SKM-1 (cell line): ENCODE measurements at regions not wholly inside any gene's neighbourhood (a gene's known extent, or its start where the extent isn't known, plus 50 kb on each side); places are given as distances from the start of the nearest gene placed in this dataset.
A peak's percentile ranks its signal among the peaks of the same experiment; 100 is the strongest.
"Not testable (repeated sequence)": the region's sequence is repeated elsewhere in the genome, so short reads cannot be mapped to it uniquely, and the experiment has no call there.

Experiments
- DNase-seq: peaks from one replicate; lab custom pipeline; 2025; ENCODE audit not compliant: unreplicated experiment; lab: John Stamatoyannopoulos, UW

GRCh38 chr9:22976454-22976853 lies 529.8 kb downstream of the DMRTA1 start:
- DNase-seq = no peak

GRCh38 chr9:22980429-22980828 lies 533.8 kb downstream of the DMRTA1 start:
- not testable (repeated sequence) for DNase-seq

- no peak for DNase-seq
Measured at GRCh38 chr9:22986556-22986955, 539.9 kb downstream of the DMRTA1 start.

- no peak for DNase-seq
Measured at GRCh38 chr9:22990349-22990748, 543.7 kb downstream of the DMRTA1 start.

- no peak for DNase-seq
Measured at GRCh38 chr9:22992780-22993179, 546.2 kb downstream of the DMRTA1 start.

GRCh38 chr9:22997923-22998322 lies 551.3 kb downstream of the DMRTA1 start:
- DNase-seq = no peak

- no peak for DNase-seq
Measured at GRCh38 chr9:23005156-23005555, 558.5 kb downstream of the DMRTA1 start.

GRCh38 chr9:23006127-23006526 lies 559.5 kb downstream of the DMRTA1 start:
- no peak for DNase-seq

- no peak for DNase-seq
Measured at GRCh38 chr9:23011669-23012068, 565.0 kb downstream of the DMRTA1 start.

GRCh38 chr9:23015557-23015956 lies 568.9 kb downstream of the DMRTA1 start:
- no peak for DNase-seq

GRCh38 chr9:23036416-23036815 lies 589.8 kb downstream of the DMRTA1 start:
- no peak for DNase-seq

GRCh38 chr9:23039402-23039801 lies 592.8 kb downstream of the DMRTA1 start:
- DNase-seq = no peak

- no peak for DNase-seq
Measured at GRCh38 chr9:23041466-23041865, 594.8 kb downstream of the DMRTA1 start.

GRCh38 chr9:23044549-23044948 lies 597.9 kb downstream of the DMRTA1 start:
- DNase-seq = no peak

GRCh38 chr9:23046026-23046425 lies 599.4 kb downstream of the DMRTA1 start:
- DNase-seq = not testable (repeated sequence)

GRCh38 chr9:23050548-23050947 lies 603.9 kb downstream of the DMRTA1 start:
- no peak for DNase-seq

GRCh38 chr9:23073136-23073535 lies 626.5 kb downstream of the DMRTA1 start:
- DNase-seq = no peak

GRCh38 chr9:23079798-23080197 lies 633.2 kb downstream of the DMRTA1 start:
- no peak for DNase-seq

GRCh38 chr9:23081377-23081776 lies 634.8 kb downstream of the DMRTA1 start:
- no peak for DNase-seq

GRCh38 chr9:23088932-23089364 lies 642.3 kb downstream of the DMRTA1 start:
- no peak for DNase-seq

GRCh38 chr9:23117616-23118015 lies 671.0 kb downstream of the DMRTA1 start:
- no peak for DNase-seq

- DNase-seq = no peak
Measured at GRCh38 chr9:23120630-23121029, 674.0 kb downstream of the DMRTA1 start.

- DNase-seq = peak; percentile 62
Measured at GRCh38 chr9:23123048-23123632, 676.5 kb downstream of the DMRTA1 start.
